ENCODE measurements at regions not wholly inside any gene's neighbourhood (a gene's known extent, or its start where the extent isn't known, plus 50 kb on each side); places are given as distances from the start of the nearest gene placed in this dataset.

- no peak for TF ChIP-seq CTCF (conservative IDR thresholded peaks at IDR 0.05; ENCODE audit: low read depth, low read length)
- peak; percentile 31 for DNase-seq (ENCODE audit: low read depth)
- no peak overlapping the region for H3K4me3 ChIP-seq (ENCODE audit: low read depth, low read length)
Observed at GRCh38 chr20:9981829-9982228, 53.0 kb upstream of the ANKEF1 start.

- peak; percentile 96 for DNase-seq (ENCODE audit: low read depth)
- TF ChIP-seq CTCF (conservative IDR thresholded peaks at IDR 0.05; ENCODE audit: low read depth, low read length): peak; percentile 69
- no peak overlapping the region for H3K4me3 ChIP-seq (ENCODE audit: low read depth, low read length)
Observed at GRCh38 chr20:9978397-9979004, 56.3 kb upstream of the ANKEF1 start.

- DNase-seq (ENCODE audit: low read depth): no peak
- H3K4me3 ChIP-seq (ENCODE audit: low read depth, low read length): no peak overlapping the region
- no peak for TF ChIP-seq CTCF (conservative IDR thresholded peaks at IDR 0.05; ENCODE audit: low read depth, low read length)
Observed at GRCh38 chr20:9977629-9978028, 57.2 kb upstream of the ANKEF1 start.

GRCh38 chr20:9974324-9974723 is 60.5 kb upstream of the ANKEF1 start:
- peak; percentile 17 for TF ChIP-seq CTCF (conservative IDR thresholded peaks at IDR 0.05; ENCODE audit: low read depth, low read length)
- no peak overlapping the region for H3K4me3 ChIP-seq (ENCODE audit: low read depth, low read length)
- DNase-seq (ENCODE audit: low read depth): no peak

GRCh38 chr20:9971746-9972145 is 63.0 kb upstream of the ANKEF1 start:
- no peak for DNase-seq (ENCODE audit: low read depth)
- H3K4me3 ChIP-seq (ENCODE audit: low read depth, low read length): no peak overlapping the region
- no peak for TF ChIP-seq CTCF (conservative IDR thresholded peaks at IDR 0.05; ENCODE audit: low read depth, low read length)

GRCh38 chr20:9969626-9970025 is 65.2 kb upstream of the ANKEF1 start:
- TF ChIP-seq CTCF (conservative IDR thresholded peaks at IDR 0.05; ENCODE audit: low read depth, low read length): no peak
- no peak for DNase-seq (ENCODE audit: low read depth)

GRCh38 chr20:9968015-9968414 is 66.8 kb upstream of the ANKEF1 start:
- H3K4me3 ChIP-seq (ENCODE audit: low read depth, low read length): no peak overlapping the region
- DNase-seq (ENCODE audit: low read depth): no peak
- no peak for TF ChIP-seq CTCF (conservative IDR thresholded peaks at IDR 0.05; ENCODE audit: low read depth, low read length)

More at GRCh38 chr20:9969626-9970025, 65.2 kb upstream of the ANKEF1 start:
- H3K4me3 ChIP-seq (ENCODE audit: low read depth, low read length): no peak overlapping the region
